ENCODE measurements at regions not wholly inside any gene's neighbourhood (a gene's known extent, or its start where the extent isn't known, plus 50 kb on each side); places are given as distances from the start of the nearest gene placed in this dataset.
A peak's percentile ranks its signal among the peaks of the same experiment; 100 is the strongest.

DNA sequence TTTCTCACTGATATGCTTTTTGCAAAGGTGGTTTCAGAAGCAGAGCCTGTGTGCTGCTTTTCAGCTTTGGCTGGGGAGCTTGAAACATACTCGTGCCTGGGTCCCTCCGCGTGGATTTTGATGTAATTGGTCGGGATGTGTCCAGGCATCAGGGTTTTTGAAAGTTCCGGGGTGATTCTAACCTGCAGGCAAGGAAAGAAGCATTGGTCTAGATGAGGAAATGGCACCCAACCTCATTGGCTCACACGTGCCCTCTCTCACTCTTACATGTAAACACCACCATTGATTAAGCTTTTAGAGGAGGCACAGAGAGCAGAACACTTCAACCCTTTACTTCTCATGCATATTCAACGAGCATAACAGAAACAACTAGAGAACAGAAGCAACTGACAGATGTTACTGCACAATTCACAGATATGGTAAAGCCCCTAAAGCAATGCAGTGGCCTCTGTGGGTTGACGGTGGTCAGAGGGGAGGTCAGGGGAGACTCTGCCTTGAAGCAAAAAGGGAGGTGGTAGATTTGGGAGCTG, 112.1 kb downstream of the TLR5 start:
- H2AFZ ChIP-seq (ENCODE audit: low read length) = no peak overlapping the region
- no peaks in the 10 kb centered on the region for H3K36me3 ChIP-seq (ENCODE audit: insufficient read depth, low read length)
- H3K27me3 ChIP-seq (ENCODE audit: insufficient read depth, low read length) = peaks cover 3% of the 10 kb centered on the region
- no peaks in the 10 kb centered on the region for H3K9me3 ChIP-seq (ENCODE audit: low read depth, low read length)
- peaks cover 6% of the 10 kb centered on the region for H3K4me1 ChIP-seq (ENCODE audit: insufficient read depth, low read length)
- H3K4me3 ChIP-seq (ENCODE audit: insufficient read depth, low read length) = no peak overlapping the region
- no peaks in the 10 kb centered on the region for H4K20me1 ChIP-seq (ENCODE audit: insufficient read depth, low read length)
- H3K4me2 ChIP-seq (ENCODE audit: insufficient read depth, low read length) = no peak overlapping the region
- H3K79me2 ChIP-seq (ENCODE audit: insufficient read depth, low read length) = no peaks in the 10 kb centered on the region
- no peak for TF ChIP-seq CTCF (IDR thresholded peaks at IDR 0.05; ENCODE audit: extremely low read depth, low read depth, low read length)
- no peak overlapping the region for H3K27ac ChIP-seq (ENCODE audit: low read depth, low read length)
- DNase-seq (ENCODE audit: insufficient read length, low spot score, missing footprints) = no peak

- Histone ChIP-seq H3K4me2 (ENCODE audit: insufficient read depth, low read length) (peak overlapping the region; percentile 54), H3K79me2 (ENCODE audit: insufficient read depth, low read length) (no peaks in the 10 kb centered on the region), H2AFZ (ENCODE audit: low read length) (no peak overlapping the region), H3K4me3 (ENCODE audit: insufficient read depth, low read length) (no peak overlapping the region), H3K27ac (ENCODE audit: low read depth, low read length) (no peak overlapping the region), H4K20me1 (ENCODE audit: insufficient read depth, low read length) (no peaks in the 10 kb centered on the region), H3K36me3 (ENCODE audit: insufficient read depth, low read length) (no peaks in the 10 kb centered on the region), H3K4me1 (ENCODE audit: insufficient read depth, low read length) (peaks cover 6% of the 10 kb centered on the region), H3K9me3 (ENCODE audit: low read depth, low read length) (no peaks in the 10 kb centered on the region), H3K27me3 (ENCODE audit: insufficient read depth, low read length) (peaks cover 13% of the 10 kb centered on the region)
- no peak for TF ChIP-seq CTCF (IDR thresholded peaks at IDR 0.05; ENCODE audit: extremely low read depth, low read depth, low read length)
- DNase-seq (ENCODE audit: insufficient read length, low spot score, missing footprints) = no peak
Measured at GRCh38 chr1:223031733-223032601, 111.1 kb downstream of the TLR5 start.

DNA sequence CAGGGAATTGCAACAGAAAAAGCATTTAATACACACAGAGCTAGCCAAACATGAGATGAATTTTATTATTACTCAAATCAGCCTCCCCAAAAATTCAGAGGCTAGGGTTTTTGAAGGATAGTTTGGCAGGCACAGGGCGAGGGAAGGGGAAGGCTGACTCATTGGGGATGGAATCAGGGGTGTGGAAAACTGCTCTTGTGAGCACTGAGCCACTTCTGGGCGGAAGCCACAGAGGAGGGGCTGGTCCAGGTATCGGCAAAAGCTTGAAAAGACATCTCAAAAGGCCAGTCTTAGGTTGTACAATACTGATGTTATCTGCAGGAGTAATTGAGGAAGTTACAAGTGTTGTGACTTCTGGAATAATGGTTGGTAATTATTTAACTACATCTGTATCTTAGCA, 109.4 kb downstream of the TLR5 start:
- no peak for TF ChIP-seq CTCF (IDR thresholded peaks at IDR 0.05; ENCODE audit: extremely low read depth, low read depth, low read length)
- Histone ChIP-seq H3K4me3 (ENCODE audit: insufficient read depth, low read length) (no peak overlapping the region), H3K9me3 (ENCODE audit: low read depth, low read length) (no peaks in the 10 kb centered on the region), H2AFZ (ENCODE audit: low read length) (no peak overlapping the region), H3K4me2 (ENCODE audit: insufficient read depth, low read length) (no peak overlapping the region), H3K4me1 (ENCODE audit: insufficient read depth, low read length) (peaks cover 6% of the 10 kb centered on the region), H3K79me2 (ENCODE audit: insufficient read depth, low read length) (no peaks in the 10 kb centered on the region), H3K27me3 (ENCODE audit: insufficient read depth, low read length) (peaks cover 19% of the 10 kb centered on the region), H3K36me3 (ENCODE audit: insufficient read depth, low read length) (no peaks in the 10 kb centered on the region), H3K27ac (ENCODE audit: low read depth, low read length) (no peak overlapping the region), H4K20me1 (ENCODE audit: insufficient read depth, low read length) (no peaks in the 10 kb centered on the region)
- no peak for DNase-seq (ENCODE audit: insufficient read length, low spot score, missing footprints)

DNA sequence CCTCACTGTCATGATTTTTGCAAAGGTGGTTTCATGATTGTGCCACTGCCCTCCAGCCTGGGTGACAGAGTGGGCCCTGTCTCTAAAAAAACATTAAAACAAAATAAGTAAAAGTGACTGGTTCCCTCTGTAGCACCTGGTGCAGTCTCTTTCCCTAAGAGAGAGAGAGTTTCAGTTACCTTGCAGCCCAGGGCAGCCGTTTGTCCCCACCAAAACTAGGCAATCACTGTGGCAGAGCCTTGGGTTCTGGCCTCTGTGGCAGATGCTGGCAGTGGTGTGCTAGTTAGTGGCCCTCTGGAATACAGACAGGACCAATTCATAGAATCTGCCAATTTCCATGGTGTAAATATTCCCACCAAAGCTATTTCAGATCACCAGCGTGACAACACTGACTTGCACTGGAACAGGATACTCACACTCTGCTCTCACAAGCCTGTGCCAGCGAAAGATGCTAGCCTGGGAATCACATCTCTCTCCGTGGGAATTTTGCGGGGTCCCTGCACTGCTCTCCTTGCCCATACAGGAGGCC, 108.7 kb downstream of the TLR5 start:
- no peaks in the 10 kb centered on the region for H3K79me2 ChIP-seq (ENCODE audit: insufficient read depth, low read length)
- no peak overlapping the region for H3K4me2 ChIP-seq (ENCODE audit: insufficient read depth, low read length)
- no peaks in the 10 kb centered on the region for H3K36me3 ChIP-seq (ENCODE audit: insufficient read depth, low read length)
- H3K27me3 ChIP-seq (ENCODE audit: insufficient read depth, low read length) = peaks cover 24% of the 10 kb centered on the region
- DNase-seq (ENCODE audit: insufficient read length, low spot score, missing footprints) = no peak
- no peak overlapping the region for H3K27ac ChIP-seq (ENCODE audit: low read depth, low read length)
- no peak overlapping the region for H3K4me3 ChIP-seq (ENCODE audit: insufficient read depth, low read length)
- H3K9me3 ChIP-seq (ENCODE audit: low read depth, low read length) = no peaks in the 10 kb centered on the region
- TF ChIP-seq CTCF (IDR thresholded peaks at IDR 0.05; ENCODE audit: extremely low read depth, low read depth, low read length) = no peak
- H2AFZ ChIP-seq (ENCODE audit: low read length) = no peak overlapping the region
- H4K20me1 ChIP-seq (ENCODE audit: insufficient read depth, low read length) = no peaks in the 10 kb centered on the region
- peaks cover 6% of the 10 kb centered on the region for H3K4me1 ChIP-seq (ENCODE audit: insufficient read depth, low read length)
